ENCODE measurements at regions not wholly inside any gene's neighbourhood (a gene's known extent, or its start where the extent isn't known, plus 50 kb on each side); places are given as distances from the start of the nearest gene placed in this dataset.
A peak's percentile ranks its signal among the peaks of the same experiment; 100 is the strongest.

GRCh38 chr2:195117011-195117410 lies 540.0 kb upstream of the SLC39A10 start (continued):
- TF ChIP-seq, protein P1, sequence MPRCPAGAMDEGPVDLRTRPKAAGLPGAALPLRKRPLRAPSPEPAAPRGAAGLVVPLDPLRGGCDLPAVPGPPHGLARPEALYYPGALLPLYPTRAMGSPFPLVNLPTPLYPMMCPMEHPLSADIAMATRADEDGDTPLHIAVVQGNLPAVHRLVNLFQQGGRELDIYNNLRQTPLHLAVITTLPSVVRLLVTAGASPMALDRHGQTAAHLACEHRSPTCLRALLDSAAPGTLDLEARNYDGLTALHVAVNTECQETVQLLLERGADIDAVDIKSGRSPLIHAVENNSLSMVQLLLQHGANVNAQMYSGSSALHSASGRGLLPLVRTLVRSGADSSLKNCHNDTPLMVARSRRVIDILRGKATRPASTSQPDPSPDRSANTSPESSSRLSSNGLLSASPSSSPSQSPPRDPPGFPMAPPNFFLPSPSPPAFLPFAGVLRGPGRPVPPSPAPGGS (IDR thresholded peaks at IDR 0.05): no peak
- TF ChIP-seq PHF8 (IDR thresholded peaks at IDR 0.05; ENCODE audit: borderline replicate concordance, low read depth): no peak
- TF ChIP-seq ZFP36 (IDR thresholded peaks at IDR 0.05; ENCODE audit: borderline replicate concordance, partially characterized antibody): no peak
- TF ChIP-seq NPAS2 (CRISPR knock-in tag; IDR thresholded peaks at IDR 0.05; ENCODE audit: borderline replicate concordance): no peak
- no peak for TF ChIP-seq ATOH8 (CRISPR knock-in tag; IDR thresholded peaks at IDR 0.05; ENCODE audit: low read depth)
- TF ChIP-seq ZNF302 (CRISPR knock-in tag; IDR thresholded peaks at IDR 0.05): no peak
- TF ChIP-seq RNF2 (IDR thresholded peaks at IDR 0.05; ENCODE audit: borderline replicate concordance, low read depth): no peak
- no peak for TF ChIP-seq RFX5 (IDR thresholded peaks at IDR 0.05)
- no peak for TF ChIP-seq CBX8 (IDR thresholded peaks at IDR 0.05)
- no peak for TF ChIP-seq EHMT2 (IDR thresholded peaks at IDR 0.05; ENCODE audit: low read depth)

GRCh38 chr2:195115738-195116137 lies 541.3 kb upstream of the SLC39A10 start:
- Histone ChIP-seq H3K4me2 (no peak overlapping the region), H3K27ac (no peak overlapping the region), H3K4me3 (no peak overlapping the region), H3K9me3 (0 out of 3 replicates have a peak, but pooled peaks cover 5% of the 10 kb centered on the region), H3K4me1 (no peaks in the 10 kb centered on the region)
- FAIRE-seq (no peak), ATAC-seq (no peak), DNase-seq (ENCODE audit: low read depth in 1 of 2, low spot score in 1 of 2) (no peak)
- CTCF ChIA-PET: no interaction called here
- peak; percentile 66 for TF ChIP-seq MAFK (IDR thresholded peaks at IDR 0.05; ENCODE audit: partially characterized antibody)
- TF ChIP-seq EP300 (IDR thresholded peaks at IDR 0.05): no peak
- POLR2A ChIA-PET: no interaction called here
- 5% methylated on average over 2 of the region's 2 CpGs for WGBS (ENCODE audit: missing lambda C conversion rate)

DNA sequence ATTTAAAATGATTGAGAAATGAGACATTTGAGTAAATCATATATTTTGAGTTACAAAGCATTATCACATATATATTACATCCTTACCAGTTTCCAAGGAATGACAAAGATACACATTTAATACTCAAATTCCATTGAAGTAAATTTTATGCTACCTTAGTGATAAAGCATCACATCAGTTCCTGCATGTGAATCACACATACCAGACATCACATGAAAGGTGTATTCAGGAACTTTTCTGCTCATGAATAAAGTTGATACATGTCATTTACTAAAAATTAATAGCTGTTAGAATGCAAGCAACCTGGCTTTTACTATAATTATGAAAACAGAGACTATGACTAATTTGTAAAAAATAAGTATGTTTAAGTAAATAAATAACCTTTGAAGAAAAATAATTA lies 548.8 kb upstream of the SLC39A10 start:
- CTCF ChIA-PET: no interaction called here

DNA sequence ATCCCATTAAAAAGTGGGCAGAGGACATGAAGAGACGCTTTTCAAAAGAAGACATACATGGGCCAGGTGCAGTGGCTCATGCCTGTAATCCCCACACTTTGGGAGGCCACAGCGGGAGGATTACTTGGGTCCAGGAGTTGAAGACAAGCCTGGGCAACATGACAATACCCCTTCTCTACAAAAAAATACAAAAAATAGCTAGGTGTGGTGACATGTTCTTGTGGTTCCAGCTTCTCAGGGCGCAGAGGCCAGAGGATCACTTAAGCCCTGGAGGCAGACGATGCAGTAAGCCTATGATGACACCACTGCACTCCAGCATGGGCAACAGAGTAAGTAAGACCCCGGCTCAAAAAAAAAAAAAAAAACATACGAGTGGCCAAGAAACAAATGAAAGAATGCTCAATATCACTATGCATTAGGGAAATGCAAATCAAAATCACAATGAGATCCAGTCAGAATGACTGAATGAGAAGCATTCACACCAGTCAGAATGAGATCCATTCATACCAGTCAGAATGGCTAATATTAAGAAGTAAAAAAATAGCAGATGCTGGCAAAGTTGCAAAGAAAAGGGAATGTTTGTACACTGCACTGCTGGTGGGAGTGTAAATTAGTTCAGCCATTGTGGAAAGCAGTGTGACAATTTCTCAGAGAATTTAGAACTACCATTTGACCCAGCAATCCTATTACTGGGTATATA lies 550.2 kb upstream of the SLC39A10 start:
- ATAC-seq (no peak), FAIRE-seq (no peak), DNase-seq (ENCODE audit: low read depth in 1 of 2, low spot score in 1 of 2) (no peak)
- Histone ChIP-seq H3K4me1 (no peaks in the 10 kb centered on the region), H3K27ac (no peak overlapping the region), H3K9me3 (no peaks in the 10 kb centered on the region), H3K4me3 (no peak overlapping the region), H3K4me2 (no peak overlapping the region)
- ChIA-PET POLR2A (no interaction called here), CTCF (no interaction called here)
- TF ChIP-seq FOSL2 (IDR thresholded peaks at IDR 0.05) (no peak), FOSL2 (CRISPR knock-in tag; IDR thresholded peaks at IDR 0.05) (no peak), MAZ (IDR thresholded peaks at IDR 0.05; ENCODE audit: borderline replicate concordance, low read depth, low read length) (no peak), EHF (CRISPR knock-in tag; IDR thresholded peaks at IDR 0.05) (no peak), CEBPB (IDR thresholded peaks at IDR 0.05) (no peak), MYC (IDR thresholded peaks at IDR 0.05; ENCODE audit: borderline replicate concordance, low read length) (no peak), ZSCAN20 (CRISPR knock-in tag; IDR thresholded peaks at IDR 0.05) (no peak), GATA3 (IDR thresholded peaks at IDR 0.05; ENCODE audit: borderline replicate concordance) (no peak), SREBF2 (IDR thresholded peaks at IDR 0.05) (no peak), TP53 (CRISPR knock-in tag; IDR thresholded peaks at IDR 0.05) (no peak), RCOR1 (IDR thresholded peaks at IDR 0.05; ENCODE audit: low read depth, low read length) (no peak), PHF8 (IDR thresholded peaks at IDR 0.05; ENCODE audit: borderline replicate concordance, low read depth) (no peak), CBX8 (IDR thresholded peaks at IDR 0.05) (no peak), BHLHE40 (IDR thresholded peaks at IDR 0.05; ENCODE audit: low read depth, low read length) (no peak)
- TF ChIP-seq, protein P2, sequence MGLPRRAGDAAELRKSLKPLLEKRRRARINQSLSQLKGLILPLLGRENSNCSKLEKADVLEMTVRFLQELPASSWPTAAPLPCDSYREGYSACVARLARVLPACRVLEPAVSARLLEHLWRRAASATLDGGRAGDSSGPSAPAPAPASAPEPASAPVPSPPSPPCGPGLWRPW (IDR thresholded peaks at IDR 0.05): no peak
- TF ChIP-seq, protein P3, sequence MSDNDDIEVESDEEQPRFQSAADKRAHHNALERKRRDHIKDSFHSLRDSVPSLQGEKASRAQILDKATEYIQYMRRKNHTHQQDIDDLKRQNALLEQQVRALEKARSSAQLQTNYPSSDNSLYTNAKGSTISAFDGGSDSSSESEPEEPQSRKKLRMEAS (IDR thresholded peaks at IDR 0.05): no peak
- TF ChIP-seq, protein P4, sequence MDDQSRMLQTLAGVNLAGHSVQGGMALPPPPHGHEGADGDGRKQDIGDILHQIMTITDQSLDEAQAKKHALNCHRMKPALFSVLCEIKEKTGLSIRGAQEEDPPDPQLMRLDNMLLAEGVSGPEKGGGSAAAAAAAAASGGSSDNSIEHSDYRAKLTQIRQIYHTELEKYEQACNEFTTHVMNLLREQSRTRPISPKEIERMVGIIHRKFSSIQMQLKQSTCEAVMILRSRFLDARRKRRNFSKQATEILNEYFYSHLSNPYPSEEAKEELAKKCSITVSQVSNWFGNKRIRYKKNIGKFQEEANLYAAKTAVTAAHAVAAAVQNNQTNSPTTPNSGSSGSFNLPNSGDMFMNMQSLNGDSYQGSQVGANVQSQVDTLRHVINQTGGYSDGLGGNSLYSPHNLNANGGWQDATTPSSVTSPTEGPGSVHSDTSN (IDR thresholded peaks at IDR 0.05): no peak
- WGBS (ENCODE audit: missing lambda C conversion rate): 21% methylated on average over 6 of the region's 6 CpGs

More for the DNA sequence above, 548.8 kb upstream of the SLC39A10 start:
- Histone ChIP-seq H3K9me3 (no peaks in the 10 kb centered on the region), H3K4me2 (no peak overlapping the region), H3K27ac (no peak overlapping the region), H3K4me1 (no peaks in the 10 kb centered on the region), H3K4me3 (no peak overlapping the region)
- TF ChIP-seq SMC3 (IDR thresholded peaks at IDR 0.05) (no peak), ZFP36 (IDR thresholded peaks at IDR 0.05; ENCODE audit: borderline replicate concordance, partially characterized antibody) (no peak), GATA3 (IDR thresholded peaks at IDR 0.05; ENCODE audit: borderline replicate concordance) (no peak)
- no peak for FAIRE-seq
- no peak for ATAC-seq
- no peak for DNase-seq (ENCODE audit: low read depth in 1 of 2, low spot score in 1 of 2)
- POLR2A ChIA-PET: no interaction called here
